HepG2 (cell line): ENCODE measurements at regions not wholly inside any gene's neighbourhood (a gene's known extent, or its start where the extent isn't known, plus 50 kb on each side); places are given as distances from the start of the nearest gene placed in this dataset.

ENCODE experiments used
- ATAC-seq: fragments of 200-7000 bp; cut with Tn5 transposase; 3 replicates; pipeline ENCODE4 v1.9.1; 2020; ENCODE audit warnings: mild to moderate bottlenecking, moderate library complexity
- BruUV-seq: library from RNA; stranded (reverse); fragments of 400-500 nt; replicated peaks from 2 replicates; lab custom pipeline; 2021; lab: Mats Ljungman, UMichigan
- CTCF ChIA-PET: fragments of 300-600 bp; formaldehyde crosslinking; extraction: SDS; loops from one replicate; lab custom pipeline; 2021; ENCODE audit warnings: low total read pairs, inconsistent platforms, low intra/inter-chr PET ratio; lab: Yijun Ruan, JAX
- POLR2A ChIA-PET: fragments of 350-600 bp; sonication (Branson Sonifier 250); formaldehyde crosslinking; loops from one replicate; lab custom pipeline; 2020; ENCODE audit warnings: antibody characterized with exemption, inconsistent platforms; lab: Yijun Ruan, JAX
- DNase-seq: peaks from one replicate; pipeline ENCODE4 v3.0.0-alpha.2; 2015; ENCODE audit warnings: low spot score
- FAIRE-seq: peaks from 3 replicates; lab custom pipeline; 2011; peaks lifted over from hg19 to GRCh38; lab: Jason Lieb, UNC
- H2AFZ ChIP-seq: one replicate; pipeline ENCODE4 v1.6.1; 2011; ENCODE audit warnings: low read length, inconsistent platforms
- H3K27ac ChIP-seq: fragments of 300-600 bp; 3 replicates; pipeline ENCODE4 v1.8.0; 2011; ENCODE audit warnings: mixed run types, mild to moderate bottlenecking, mixed read lengths, low read length, inconsistent platforms; ENCODE audit not compliant: insufficient read depth; ENCODE audit errors: extremely low read length
- H3K27me3 ChIP-seq, 2 experiments: fragments of 200-600 bp in 1 of 2; 2 replicates in 1 of 2; 3 replicates in 1 of 2; pipeline versions ENCODE4 v1.6.0 to v1.8.0; 2011; ENCODE audit warnings: low read length in 2 of 2, mild to moderate bottlenecking in 2 of 2, moderate library complexity in 2 of 2, inconsistent platforms in 1 of 2; ENCODE audit not compliant: insufficient read depth in 2 of 2, control insufficient read depth in 1 of 2
- H3K36me3 ChIP-seq, 2 experiments: fragments of 200-600 bp in 1 of 2; replicated peaks in 1 of 2; 2 replicates in 1 of 2; 3 replicates in 1 of 2; pipeline versions ENCODE4 v1.5.1 to v1.8.0; 2011; ENCODE audit warnings: low read length in 2 of 2, inconsistent platforms in 1 of 2; ENCODE audit not compliant: insufficient read depth in 2 of 2, control insufficient read depth in 1 of 2
- H3K4me1 ChIP-seq: 2 replicates; pipeline ENCODE4 v1.5.1; 2012; ENCODE audit warnings: low read length, inconsistent platforms; ENCODE audit not compliant: insufficient read depth
- H3K4me2 ChIP-seq: 2 replicates; pipeline ENCODE4 v1.6.0; 2011; ENCODE audit warnings: low read depth, low read length, inconsistent platforms
- H3K4me3 ChIP-seq, 3 experiments: fragments of 200-600 bp in 1 of 3; sonication (generic), shearing (Covaris generic) in 1 of 3; replicated peaks in 1 of 3; 2 replicates each; pipeline ENCODE4 v1.5.1; 2011 to 2016; ENCODE audit warnings: low read length in 3 of 3, inconsistent platforms in 2 of 3, low read depth in 2 of 3, mild to moderate bottlenecking in 2 of 3, control low read depth in 1 of 3, mixed read lengths in 1 of 3; ENCODE audit not compliant: insufficient read depth in 1 of 3
- H3K79me2 ChIP-seq: one replicate; pipeline ENCODE4 v1.6.1; 2011; ENCODE audit warnings: low read length, inconsistent platforms; ENCODE audit not compliant: insufficient read depth
- H3K9ac ChIP-seq: 2 replicates; pipeline ENCODE4 v1.6.0; 2011; ENCODE audit warnings: mild to moderate bottlenecking, low read depth, low read length, inconsistent platforms; ENCODE audit not compliant: insufficient read depth
- H3K9me3 ChIP-seq: 2 replicates; pipeline ENCODE4 v1.5.1; 2012; ENCODE audit warnings: mild to moderate bottlenecking, low read length
- H4K20me1 ChIP-seq: 2 replicates; pipeline ENCODE4 v1.6.0; 2011; ENCODE audit warnings: inconsistent platforms, mild to moderate bottlenecking, low read length, moderate library complexity; ENCODE audit not compliant: insufficient read depth
- CENPBD1 ChIP-seq: sonication (generic); formaldehyde crosslinking; IDR thresholded peaks from 2 replicates; pipeline ENCODE4 v1.8.0; 2022; ENCODE audit warnings: missing genetic modification reagents, low read depth, mild to moderate bottlenecking, borderline replicate concordance
- KDM3A ChIP-seq: IDR thresholded peaks from 2 replicates; pipeline ENCODE4 v1.6.1; 2018; ENCODE audit warnings: low read depth, missing compliant biosample characterization
- SCMH1 ChIP-seq: sonication (generic); formaldehyde crosslinking; IDR thresholded peaks from 2 replicates; pipeline ENCODE4 v1.9.0; 2021; ENCODE audit warnings: missing genetic modification reagents, mild to moderate bottlenecking, borderline replicate concordance
- ZNF235 ChIP-seq: sonication (generic); formaldehyde crosslinking; IDR thresholded peaks from 2 replicates; pipeline ENCODE4 v1.8.1; 2023; ENCODE audit warnings: mild to moderate bottlenecking, missing genetic modification reagents, borderline replicate concordance
- ZNF546 ChIP-seq: sonication (generic); formaldehyde crosslinking; conservative IDR thresholded peaks from 2 replicates; pipeline ENCODE4 v1.8.1; 2023; ENCODE audit warnings: mild to moderate bottlenecking, missing genetic modification reagents
- ZNF557 ChIP-seq: sonication (generic); formaldehyde crosslinking; IDR thresholded peaks from 2 replicates; pipeline ENCODE4 v1.4.0; 2020; ENCODE audit warnings: missing genetic modification reagents
- ZNF883 ChIP-seq: sonication (generic); formaldehyde crosslinking; IDR thresholded peaks from 2 replicates; pipeline ENCODE4 v1.5.1; 2020; ENCODE audit warnings: mild to moderate bottlenecking, missing genetic modification reagents; ENCODE audit errors: not compliant biosample characterization
- ZSCAN29 ChIP-seq: sonication (generic); formaldehyde crosslinking; conservative IDR thresholded peaks from 2 replicates; pipeline ENCODE4 v1.4.0; 2020; ENCODE audit warnings: mild to moderate bottlenecking, missing genetic modification reagents
- ZSCAN31 ChIP-seq: sonication (generic); formaldehyde crosslinking; IDR thresholded peaks from 2 replicates; pipeline ENCODE4 v1.5.0; 2020; ENCODE audit warnings: low read depth, mild to moderate bottlenecking, missing genetic modification reagents
- WGBS: methylation state at CpG from one replicate; pipeline ENCODE4 v1.1.6; 2017; ENCODE audit warnings: low lambda C conversion rate; 5-methylcytosine and 5-hydroxymethylcytosine counted together
- in situ Hi-C: cut with HindIII; loops from 2 replicates; pipeline ENCODE4 v1.10.0; 2017; ENCODE audit warnings: low pct_unique_long_range_greater_than_20kb; ENCODE audit not compliant: extremely low pct_ligation_motif_present
- intact Hi-C: fragments of 100-400 bp; cut with micrococcal nuclease; formaldehyde crosslinking; loops from one replicate; pipeline ENCODE4 v1.10.0; 2022; ENCODE audit not compliant: unreplicated experiment

- TF ChIP-seq KDM3A (CRISPR knock-in tag) (no peak), CENPBD1 (CRISPR knock-in tag) (no peak), SCMH1 (CRISPR knock-in tag) (no peak), ZNF235 (CRISPR knock-in tag) (no peak), ZSCAN29 (CRISPR knock-in tag) (no peak), ZNF546 (CRISPR knock-in tag) (no peak)
- no TSS peak for BruUV-seq
- Histone ChIP-seq H3K9me3 (no peaks in the 10 kb centered on the region), H4K20me1 (no peaks in the 10 kb centered on the region), H3K4me3 (no peak overlapping the region), H3K27ac (no peak overlapping the region), H3K79me2 (no peaks in the 10 kb centered on the region), H3K4me1 (no peaks in the 10 kb centered on the region), H3K9ac (no peak overlapping the region), H3K4me2 (no peak overlapping the region), H2AFZ (no peak overlapping the region), H3K36me3 (no peaks in the 10 kb centered on the region), H3K27me3 (no peaks in the 10 kb centered on the region)
- DNase-seq (no peak), FAIRE-seq (no peak), ATAC-seq (no peak)
- in situ Hi-C loops (no loop called here), intact Hi-C loops (no loop called here)
- CTCF ChIA-PET: no interaction called here
- POLR2A ChIA-PET: no interaction called here
These were observed 107.4 kb downstream of the KCTD12 start for GRCh38 chr13:76778853-76779252.

- CTCF ChIA-PET: no interaction called here
- Histone ChIP-seq H3K27ac (no peak overlapping the region), H3K4me2 (no peak overlapping the region), H3K36me3 (no peaks in the 10 kb centered on the region), H3K9ac (no peak overlapping the region), H3K79me2 (no peaks in the 10 kb centered on the region), H2AFZ (no peak overlapping the region), H4K20me1 (no peaks in the 10 kb centered on the region), H3K27me3 (no peaks in the 10 kb centered on the region), H3K4me1 (no peaks in the 10 kb centered on the region), H3K9me3 (no peaks in the 10 kb centered on the region), H3K4me3 (no peak overlapping the region)
- FAIRE-seq (no peak), DNase-seq (no peak), ATAC-seq (no peak)
- in situ Hi-C loops: no loop called here
- 0% methylated on average over 1 of the region's 1 CpG for WGBS
- intact Hi-C loops: no loop called here
- no peak for TF ChIP-seq ZNF557 (CRISPR knock-in tag)
- no peak for TF ChIP-seq ZNF883 (CRISPR knock-in tag)
- TF ChIP-seq ZSCAN31 (CRISPR knock-in tag): no peak
- no TSS peak for BruUV-seq
- POLR2A ChIA-PET: no interaction called here
These were observed 109.1 kb downstream of the KCTD12 start for GRCh38 chr13:76777096-76777495.
